Stomach (tissue), 8 donors: ENCODE measurements at regions not wholly inside any gene's neighbourhood (a gene's known extent, or its start where the extent isn't known, plus 50 kb on each side); places are given as distances from the start of the nearest gene placed in this dataset.

Experiments
- DNase-seq, 2 donors: peaks; one replicate each; pipeline versions ENCODE4 v3.0.0 to v3.0.0-alpha.2; 2013 to 2019
- H3K27ac ChIP-seq, 5 donors: fragments of 200-600 bp in 4 of 5; sonication (generic) in 4 of 5; one replicate each; pipeline ENCODE4 v1.5.1; 2013 to 2019; ENCODE audit warnings: mild to moderate bottlenecking in 1 of 5, moderate library complexity in 1 of 5
- H3K27me3 ChIP-seq, 3 donors: fragments of 200-600 bp; sonication (generic); one replicate each; pipeline ENCODE4 v1.5.1; 2017 to 2019; ENCODE audit warnings: mixed run types in 1 of 3
- H3K36me3 ChIP-seq, 4 donors: fragments of 200-600 bp; sonication (generic); 1 replicate in 3 of 4; 2 replicates in 1 of 4; pipeline ENCODE4 v1.5.1; 2016 to 2019
- H3K4me1 ChIP-seq, 4 donors: fragments of 200-600 bp; sonication (generic); one replicate each; pipeline ENCODE4 v1.5.1; 2016 to 2019
- H3K4me3 ChIP-seq, 4 donors: fragments of 200-600 bp; sonication (generic) in 3 of 4; one replicate each; pipeline ENCODE4 v1.5.1; 2016 to 2019; ENCODE audit warnings: mild to moderate bottlenecking in 1 of 4
- H3K9me3 ChIP-seq, 4 donors: fragments of 200-600 bp; sonication (generic); one replicate each; pipeline ENCODE4 v1.5.1; 2016 to 2019
- EP300 ChIP-seq: sonication (generic); formaldehyde crosslinking; IDR thresholded peaks from one replicate; pipeline ENCODE4 v1.6.1; 2017; ENCODE audit warnings: antibody characterized with exemption
- POLR2A ChIP-seq, 4 donors: fragments of 450-650 bp; IDR thresholded peaks; one replicate each; pipeline ENCODE4 v1.6.1; 2016; ENCODE audit warnings: antibody characterized with exemption in 4 of 4, control low read depth in 2 of 4, mild to moderate bottlenecking in 1 of 4, moderate library complexity in 1 of 4
- POLR2AphosphoS5 ChIP-seq, 3 donors: sonication (generic); formaldehyde crosslinking; IDR thresholded peaks; one replicate each; pipeline ENCODE4 v1.6.1; 2016; ENCODE audit warnings: antibody characterized with exemption in 3 of 3
- WGBS, 5 donors: extraction: QIAGEN DNeasy Blood & Tissue Kit in 3 of 5; methylation state at CpG; one replicate each; pipeline versions ENCODE4 v1.1.5 to v1.1.7; 2013 to 2018; 5-methylcytosine and 5-hydroxymethylcytosine counted together
- intact Hi-C: fragments of 100-400 bp; cut with DNase I; formaldehyde crosslinking; loops from one replicate; pipeline ENCODE4 v1.15.1; 2023; ENCODE audit warnings: low total_unique reads
- TF ChIP-seq, protein P1 (sequence below), 7 experiments: fragments of 450-650 bp in 4 of 7; fragments of 200-600 bp in 3 of 7; sonication (generic) in 3 of 7; IDR thresholded peaks; one replicate each; pipeline ENCODE4 v1.5.1; 2016 to 2019; ENCODE audit warnings: antibody characterized with exemption in 7 of 7, control low read depth in 2 of 7, mild to moderate bottlenecking in 1 of 7
- donor health status: healthy with polysubstance abuse.
- donor health status: Bipolar disorder and iron deficiency.
- donor health status: healthy.

DNA sequence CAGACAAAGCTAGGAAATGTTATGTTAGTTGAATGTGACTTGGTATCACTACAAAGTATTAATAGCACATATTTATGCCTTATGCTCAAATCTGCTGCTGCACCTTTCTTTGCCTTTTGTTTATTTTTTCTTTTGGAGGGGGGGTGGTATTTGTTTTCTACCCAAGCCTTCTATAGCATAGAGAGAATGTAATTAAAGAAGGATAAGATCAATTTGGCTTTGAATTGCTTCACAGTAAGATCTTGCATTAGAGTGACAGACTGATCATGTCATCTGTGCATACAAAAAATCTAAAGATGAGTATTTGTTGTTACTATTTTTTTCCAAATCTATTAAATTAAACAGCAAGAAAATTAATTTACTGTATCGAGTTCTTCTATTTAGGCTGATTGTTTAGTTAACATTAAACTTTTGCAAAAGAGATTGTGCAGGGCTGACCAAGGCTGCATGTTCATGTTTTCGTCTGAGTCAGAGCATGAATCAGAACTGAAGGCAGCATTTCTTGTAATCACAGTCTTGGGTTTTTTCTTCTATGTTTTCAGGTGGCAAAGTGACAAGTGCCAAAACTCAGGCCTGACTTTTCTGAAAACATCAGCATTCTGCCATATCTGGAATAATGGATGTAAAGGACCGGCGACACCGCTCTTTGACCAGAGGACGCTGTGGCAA is 1007.1 kb upstream of the WWC1 start:
- 75 to 87% (median 84%) methylated on average over 6 of the region's 6 CpGs for WGBS, 5 donors
- H3K4me3 ChIP-seq: no peak overlapping the region
- no peaks in the 10 kb centered on the region for H3K4me1 ChIP-seq
- intact Hi-C loops: no loop called here
- H3K27me3 ChIP-seq: no peaks in the 10 kb centered on the region
- H3K9me3 ChIP-seq: no peaks in the 10 kb centered on the region
- TF ChIP-seq POLR2AphosphoS5 (IDR thresholded peaks at IDR 0.05): no peak
- TF ChIP-seq POLR2A (IDR thresholded peaks at IDR 0.05): no peak
- TF ChIP-seq EP300: no peak
- TF ChIP-seq, protein P1, sequence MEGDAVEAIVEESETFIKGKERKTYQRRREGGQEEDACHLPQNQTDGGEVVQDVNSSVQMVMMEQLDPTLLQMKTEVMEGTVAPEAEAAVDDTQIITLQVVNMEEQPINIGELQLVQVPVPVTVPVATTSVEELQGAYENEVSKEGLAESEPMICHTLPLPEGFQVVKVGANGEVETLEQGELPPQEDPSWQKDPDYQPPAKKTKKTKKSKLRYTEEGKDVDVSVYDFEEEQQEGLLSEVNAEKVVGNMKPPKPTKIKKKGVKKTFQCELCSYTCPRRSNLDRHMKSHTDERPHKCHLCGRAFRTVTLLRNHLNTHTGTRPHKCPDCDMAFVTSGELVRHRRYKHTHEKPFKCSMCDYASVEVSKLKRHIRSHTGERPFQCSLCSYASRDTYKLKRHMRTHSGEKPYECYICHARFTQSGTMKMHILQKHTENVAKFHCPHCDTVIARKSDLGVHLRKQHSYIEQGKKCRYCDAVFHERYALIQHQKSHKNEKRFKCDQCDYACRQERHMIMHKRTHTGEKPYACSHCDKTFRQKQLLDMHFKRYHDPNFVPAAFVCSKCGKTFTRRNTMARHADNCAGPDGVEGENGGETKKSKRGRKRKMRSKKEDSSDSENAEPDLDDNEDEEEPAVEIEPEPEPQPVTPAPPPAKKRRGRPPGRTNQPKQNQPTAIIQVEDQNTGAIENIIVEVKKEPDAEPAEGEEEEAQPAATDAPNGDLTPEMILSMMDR (IDR thresholded peaks at IDR 0.05): no peak
- no peak for DNase-seq
- no peaks in the 10 kb centered on the region for H3K36me3 ChIP-seq
- H3K27ac ChIP-seq: no peak overlapping the region

DNA sequence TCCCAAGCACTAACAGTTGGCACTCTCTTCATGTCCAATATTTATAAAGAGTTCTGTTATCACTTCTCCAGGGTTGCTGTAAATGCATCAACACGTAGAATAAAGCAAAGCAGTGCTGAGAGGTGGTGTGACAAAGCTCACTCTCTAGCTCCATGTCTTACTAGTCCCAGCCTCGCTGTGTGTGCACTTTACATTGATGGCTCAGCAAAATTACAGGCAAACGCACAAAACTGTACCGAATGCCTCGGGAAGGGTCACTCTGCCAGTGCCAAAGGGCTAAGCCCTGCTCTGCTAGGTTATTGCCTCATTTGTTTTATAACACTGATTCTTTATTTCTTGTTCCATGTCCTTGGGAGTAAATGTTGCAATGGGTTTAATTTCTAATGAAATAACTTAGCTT is 1005.9 kb upstream of the WWC1 start:
- Histone ChIP-seq H3K27me3 (no peaks in the 10 kb centered on the region), H3K27ac (no peak overlapping the region), H3K4me3 (no peak overlapping the region), H3K9me3 (no peaks in the 10 kb centered on the region), H3K36me3 (no peaks in the 10 kb centered on the region), H3K4me1 (no peaks in the 10 kb centered on the region)
- no peak for DNase-seq
- TF ChIP-seq, protein P1 (IDR thresholded peaks at IDR 0.05): no peak
- 56 to 68% (median 62%) methylated on average over 5 of the region's 5 CpGs for WGBS, 5 donors
- intact Hi-C loops: no loop called here

DNA sequence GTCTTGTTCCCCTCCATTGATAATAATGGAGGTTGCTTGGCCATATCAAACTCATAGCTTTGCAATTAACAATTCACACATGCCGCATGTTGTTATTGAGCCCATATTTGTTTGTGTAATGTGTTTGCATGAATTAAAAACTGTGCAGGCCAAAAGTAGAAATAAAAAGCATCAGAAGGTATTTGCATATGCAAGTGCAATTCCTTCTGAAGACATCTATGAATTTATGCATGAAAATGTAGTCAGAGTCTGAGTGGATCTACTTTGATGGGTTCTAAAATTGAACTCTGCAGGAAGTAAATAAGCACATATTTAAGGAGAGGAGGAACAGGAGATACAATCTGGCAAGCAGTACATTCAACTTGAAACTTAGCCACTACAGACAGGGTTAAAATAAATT is 1004.6 kb upstream of the WWC1 start:
- Histone ChIP-seq H3K9me3 (no peaks in the 10 kb centered on the region), H3K4me3 (no peak overlapping the region), H3K27ac (no peak overlapping the region), H3K27me3 (no peaks in the 10 kb centered on the region), H3K4me1 (no peaks in the 10 kb centered on the region), H3K36me3 (no peaks in the 10 kb centered on the region)
- WGBS, 5 donors: 95 to 100% (median 97%) methylated on average over 1 of the region's 1 CpG
- intact Hi-C loops: no loop called here
- no peak for DNase-seq
- TF ChIP-seq, protein P1 (IDR thresholded peaks at IDR 0.05): no peak
- TF ChIP-seq POLR2A (IDR thresholded peaks at IDR 0.05): no peak
- no peak for TF ChIP-seq POLR2AphosphoS5 (IDR thresholded peaks at IDR 0.05)
- no peak for TF ChIP-seq EP300

DNA sequence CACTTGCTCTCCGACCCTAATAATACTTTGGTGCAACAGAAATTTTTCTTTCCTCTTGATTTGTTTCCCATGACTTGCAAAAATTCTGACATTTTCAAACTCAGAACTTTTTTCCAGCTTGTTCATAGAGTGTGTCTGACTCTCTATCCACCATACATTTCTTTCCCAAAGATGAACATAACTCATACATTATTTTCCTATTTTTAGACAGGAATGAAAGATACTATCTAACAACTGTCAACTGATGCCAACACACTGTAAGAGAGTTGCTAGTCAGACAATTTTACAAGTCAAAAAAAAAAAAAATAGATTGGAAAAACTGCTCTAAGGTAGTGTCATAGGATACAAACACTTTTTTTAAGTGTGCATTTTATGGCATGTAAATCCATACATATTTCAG is 1001.0 kb upstream of the WWC1 start:
- intact Hi-C loops: no loop called here
- no peak overlapping the region for H3K4me3 ChIP-seq
- H3K4me1 ChIP-seq: no peaks in the 10 kb centered on the region
- TF ChIP-seq EP300 (no peak), POLR2A (IDR thresholded peaks at IDR 0.05) (no peak), POLR2AphosphoS5 (IDR thresholded peaks at IDR 0.05) (no peak)
- TF ChIP-seq, protein P1 (IDR thresholded peaks at IDR 0.05): no peak
- no peaks in the 10 kb centered on the region for H3K36me3 ChIP-seq
- H3K9me3 ChIP-seq: no peaks in the 10 kb centered on the region
- no peak overlapping the region for H3K27ac ChIP-seq
- 89 to 97% (median 94%) methylated on average over 1 of the region's 1 CpG for WGBS, 5 donors
- no peaks in the 10 kb centered on the region for H3K27me3 ChIP-seq
- DNase-seq: no peak
